ENCODE measurements at regions not wholly inside any gene's neighbourhood (a gene's known extent, or its start where the extent isn't known, plus 50 kb on each side); places are given as distances from the start of the nearest gene placed in this dataset.

- H3K4me1 ChIP-seq (replicated peaks), result no peaks in the 10 kb centered on the region
- no peaks in the 10 kb centered on the region for H3K36me3 ChIP-seq
- H3K9me3 ChIP-seq (replicated peaks), result 0 out of 2 replicates have a peak, but pooled peaks cover 2% of the 10 kb centered on the region
- H3K27me3 ChIP-seq (replicated peaks), result no peaks in the 10 kb centered on the region
- H3K27ac ChIP-seq, result no peak overlapping the region
- H3K4me3 ChIP-seq, result no peak overlapping the region
- DNase-seq (ENCODE audit: low read depth in 1 of 2, low spot score in 2 of 2), result no peak
Observed at GRCh38 chr6:156650896-156651390, 126.2 kb upstream of the ARID1B start.

- H3K27ac ChIP-seq, result no peak overlapping the region
- DNase-seq (ENCODE audit: low read depth in 1 of 2, low spot score in 2 of 2), result no peak
- H3K36me3 ChIP-seq, result no peaks in the 10 kb centered on the region
- 0 out of 2 replicates have a peak, but pooled peaks cover 2% of the 10 kb centered on the region for H3K9me3 ChIP-seq (replicated peaks)
- no peaks in the 10 kb centered on the region for H3K4me1 ChIP-seq (replicated peaks)
- H3K4me3 ChIP-seq, result no peak overlapping the region
- no peaks in the 10 kb centered on the region for H3K27me3 ChIP-seq (replicated peaks)
Observed at GRCh38 chr6:156648616-156649015, 128.6 kb upstream of the ARID1B start.

DNA sequence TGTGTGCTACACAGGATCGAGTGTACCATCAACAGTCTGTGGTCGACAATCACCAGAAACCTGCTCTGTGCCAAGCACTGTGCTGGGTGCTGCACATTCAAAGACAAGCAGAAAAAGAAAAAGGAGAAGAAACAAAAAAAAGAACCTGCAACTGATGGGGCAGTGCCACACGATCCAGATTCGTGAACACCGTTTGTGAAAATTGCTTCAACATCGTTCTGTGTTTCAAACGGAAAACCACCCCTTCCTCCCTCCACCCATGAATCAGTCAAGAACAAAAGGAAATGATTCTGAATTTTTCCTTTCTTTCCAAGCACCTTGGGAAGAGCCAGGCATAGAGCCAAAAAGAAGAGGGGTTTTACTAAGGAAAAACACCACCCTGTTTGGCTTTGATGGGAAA, 129.2 kb upstream of the ARID1B start:
- no peaks in the 10 kb centered on the region for H3K36me3 ChIP-seq
- H3K4me3 ChIP-seq, result no peak overlapping the region
- no peak for DNase-seq (ENCODE audit: low read depth in 1 of 2, low spot score in 2 of 2)
- H3K27me3 ChIP-seq (replicated peaks), result no peaks in the 10 kb centered on the region
- H3K9me3 ChIP-seq (replicated peaks), result 0 out of 2 replicates have a peak, but pooled peaks cover 2% of the 10 kb centered on the region
- no peak overlapping the region for H3K27ac ChIP-seq
- H3K4me1 ChIP-seq (replicated peaks), result no peaks in the 10 kb centered on the region

DNA sequence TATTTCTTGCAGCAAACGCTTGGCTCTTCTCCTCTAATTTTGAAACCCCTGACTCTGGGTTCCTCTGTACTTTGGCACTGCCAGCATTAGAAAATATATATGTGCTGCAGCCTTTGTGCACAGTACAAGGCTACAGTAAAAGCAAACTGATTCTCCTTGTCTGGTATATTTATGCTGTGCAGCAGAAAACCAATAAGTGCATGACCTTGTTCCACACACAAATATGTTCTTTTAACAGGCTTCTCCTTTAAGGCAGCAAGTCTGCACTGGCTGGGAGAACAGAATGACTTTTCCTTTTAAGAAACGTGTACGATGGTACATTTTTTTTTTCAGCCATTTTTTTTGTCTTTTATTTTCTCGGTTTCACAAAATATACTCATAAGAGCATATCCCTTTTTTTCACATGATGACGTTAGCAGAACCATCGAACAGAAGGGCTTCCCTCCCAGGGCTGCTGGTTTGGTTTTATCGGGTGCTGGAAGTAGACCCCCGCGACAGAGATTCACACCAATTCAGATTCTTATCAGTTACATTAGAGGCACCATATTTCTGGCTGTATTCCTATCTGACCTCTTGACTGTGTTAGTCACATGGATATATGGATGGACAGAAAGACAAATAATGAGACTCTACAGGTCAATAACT, 129.9 kb upstream of the ARID1B start:
- Histone ChIP-seq H3K9me3 (replicated peaks) (0 out of 2 replicates have a peak, but pooled peaks cover 2% of the 10 kb centered on the region), H3K27me3 (replicated peaks) (no peaks in the 10 kb centered on the region), H3K36me3 (no peaks in the 10 kb centered on the region), H3K4me3 (no peak overlapping the region), H3K4me1 (replicated peaks) (no peaks in the 10 kb centered on the region), H3K27ac (no peak overlapping the region)
- DNase-seq (ENCODE audit: low read depth in 1 of 2, low spot score in 2 of 2), result no peak

- no peak overlapping the region for H3K27ac ChIP-seq
- H3K9me3 ChIP-seq (replicated peaks), result 0 out of 2 replicates have a peak, but pooled peaks cover 2% of the 10 kb centered on the region
- no peak overlapping the region for H3K4me3 ChIP-seq
- no peak for DNase-seq (ENCODE audit: low read depth in 1 of 2, low spot score in 2 of 2)
- no peaks in the 10 kb centered on the region for H3K4me1 ChIP-seq (replicated peaks)
- no peaks in the 10 kb centered on the region for H3K36me3 ChIP-seq
- H3K27me3 ChIP-seq (replicated peaks), result no peaks in the 10 kb centered on the region
Observed at GRCh38 chr6:156646496-156646895, 130.7 kb upstream of the ARID1B start.

DNA sequence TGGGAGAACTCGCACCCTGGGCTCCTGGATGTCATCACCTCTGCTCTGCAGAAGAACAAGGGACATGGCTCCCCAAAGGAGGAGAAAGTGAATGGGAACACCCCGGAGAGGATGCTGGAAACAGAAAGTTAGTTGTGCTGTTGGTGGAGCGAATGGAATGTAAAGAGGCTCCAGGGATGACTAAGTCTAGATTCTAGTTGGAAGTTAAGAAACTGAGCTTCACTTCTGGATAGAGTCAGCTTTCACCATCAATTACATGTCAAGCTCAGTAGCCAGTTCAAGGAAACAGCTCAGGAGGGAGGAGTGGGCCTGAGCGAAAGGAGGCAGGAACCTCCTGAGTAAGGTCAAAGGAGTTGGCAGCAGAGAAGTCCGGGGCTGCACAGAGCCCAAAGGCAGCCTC, 132.1 kb upstream of the ARID1B start:
- H3K27me3 ChIP-seq (replicated peaks), result no peaks in the 10 kb centered on the region
- no peak for DNase-seq (ENCODE audit: low read depth in 1 of 2, low spot score in 2 of 2)
- no peaks in the 10 kb centered on the region for H3K36me3 ChIP-seq
- 0 out of 2 replicates have a peak, but pooled peaks cover 7% of the 10 kb centered on the region for H3K9me3 ChIP-seq (replicated peaks)
- H3K4me1 ChIP-seq (replicated peaks), result no peaks in the 10 kb centered on the region
- H3K27ac ChIP-seq, result no peak overlapping the region
- no peak overlapping the region for H3K4me3 ChIP-seq

- Histone ChIP-seq H3K27ac (no peak overlapping the region), H3K4me1 (replicated peaks) (no peaks in the 10 kb centered on the region), H3K4me3 (no peak overlapping the region), H3K27me3 (replicated peaks) (no peaks in the 10 kb centered on the region), H3K9me3 (replicated peaks) (0 out of 2 replicates have a peak, but pooled peaks cover 5% of the 10 kb centered on the region), H3K36me3 (no peaks in the 10 kb centered on the region)
- DNase-seq (ENCODE audit: low read depth in 1 of 2, low spot score in 2 of 2), result no peak
Observed at GRCh38 chr6:156639009-156639721, 138.0 kb upstream of the ARID1B start.

DNA sequence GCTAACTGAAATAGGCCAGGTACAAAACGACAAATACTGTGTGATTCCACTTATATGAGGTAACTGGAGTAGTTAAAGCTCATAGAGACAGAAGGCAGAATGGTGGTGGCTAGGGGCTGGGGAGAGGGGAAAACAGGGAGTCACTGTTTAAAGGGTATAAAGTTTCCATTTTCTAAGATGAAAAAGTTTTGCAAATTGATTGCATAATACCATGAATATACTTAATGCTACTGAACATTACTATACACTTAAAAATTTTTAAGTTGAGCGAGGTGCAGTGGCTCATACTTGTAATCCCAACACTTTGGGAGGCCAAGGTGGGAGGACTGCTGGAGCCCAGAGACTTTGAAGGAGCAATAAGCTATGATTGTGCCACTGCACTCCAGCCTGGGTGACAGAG, 138.6 kb upstream of the ARID1B start:
- Histone ChIP-seq H3K27ac (no peak overlapping the region), H3K9me3 (replicated peaks) (0 out of 2 replicates have a peak, but pooled peaks cover 5% of the 10 kb centered on the region), H3K36me3 (no peaks in the 10 kb centered on the region), H3K4me3 (no peak overlapping the region), H3K4me1 (replicated peaks) (no peaks in the 10 kb centered on the region), H3K27me3 (replicated peaks) (no peaks in the 10 kb centered on the region)
- no peak for DNase-seq (ENCODE audit: low read depth in 1 of 2, low spot score in 2 of 2)

DNA sequence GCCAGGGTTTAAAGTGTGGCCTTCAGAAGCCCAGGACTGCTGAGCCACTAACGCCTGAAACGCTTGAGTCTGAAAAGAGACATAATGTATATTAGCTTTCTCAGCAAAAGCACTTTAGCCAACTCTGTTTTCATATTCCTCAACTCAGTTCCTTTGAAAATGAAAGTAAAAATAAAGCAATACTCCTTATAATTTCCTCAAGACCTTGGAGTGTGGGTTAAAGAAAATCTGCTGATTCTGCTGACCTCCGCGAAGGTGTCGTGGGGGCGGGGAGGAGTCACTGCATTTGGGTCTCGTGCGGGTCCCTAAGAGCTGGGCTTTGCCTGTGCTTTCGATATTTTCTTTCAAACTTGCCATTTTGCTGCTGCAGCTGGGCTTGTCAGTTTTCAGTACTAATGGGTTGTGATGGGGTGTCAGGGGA, 142.2 kb upstream of the ARID1B start:
- H3K9me3 ChIP-seq (replicated peaks), result no peaks in the 10 kb centered on the region
- no peak for DNase-seq (ENCODE audit: low read depth in 1 of 2, low spot score in 2 of 2)
- no peak overlapping the region for H3K4me3 ChIP-seq
- no peaks in the 10 kb centered on the region for H3K4me1 ChIP-seq (replicated peaks)
- no peak overlapping the region for H3K27ac ChIP-seq
- no peaks in the 10 kb centered on the region for H3K36me3 ChIP-seq
- no peaks in the 10 kb centered on the region for H3K27me3 ChIP-seq (replicated peaks)

DNA sequence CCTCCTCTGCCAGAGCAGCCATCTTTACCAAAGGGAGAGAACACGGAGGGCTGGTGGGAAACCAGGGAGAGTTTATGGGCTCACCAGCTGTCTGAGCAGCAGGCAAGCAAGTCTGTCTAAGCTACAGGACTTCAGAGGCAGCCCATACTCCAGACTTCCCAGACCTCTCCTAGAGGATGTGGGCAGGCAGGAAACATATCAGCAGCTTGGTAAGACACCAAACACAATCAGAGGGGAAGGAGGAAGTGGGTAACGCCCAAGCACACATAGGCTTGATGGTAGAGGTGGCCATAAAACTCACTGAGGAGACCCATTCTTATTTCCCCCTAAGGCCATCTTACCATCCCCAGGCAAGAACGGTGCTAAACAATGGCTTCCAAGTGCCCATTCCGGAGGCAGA, 143.1 kb upstream of the ARID1B start:
- H3K27ac ChIP-seq, result no peak overlapping the region
- no peaks in the 10 kb centered on the region for H3K4me1 ChIP-seq (replicated peaks)
- H3K27me3 ChIP-seq (replicated peaks), result no peaks in the 10 kb centered on the region
- H3K4me3 ChIP-seq, result no peak overlapping the region
- no peaks in the 10 kb centered on the region for H3K36me3 ChIP-seq
- no peaks in the 10 kb centered on the region for H3K9me3 ChIP-seq (replicated peaks)
- no peak for DNase-seq (ENCODE audit: low read depth in 1 of 2, low spot score in 2 of 2)

DNA sequence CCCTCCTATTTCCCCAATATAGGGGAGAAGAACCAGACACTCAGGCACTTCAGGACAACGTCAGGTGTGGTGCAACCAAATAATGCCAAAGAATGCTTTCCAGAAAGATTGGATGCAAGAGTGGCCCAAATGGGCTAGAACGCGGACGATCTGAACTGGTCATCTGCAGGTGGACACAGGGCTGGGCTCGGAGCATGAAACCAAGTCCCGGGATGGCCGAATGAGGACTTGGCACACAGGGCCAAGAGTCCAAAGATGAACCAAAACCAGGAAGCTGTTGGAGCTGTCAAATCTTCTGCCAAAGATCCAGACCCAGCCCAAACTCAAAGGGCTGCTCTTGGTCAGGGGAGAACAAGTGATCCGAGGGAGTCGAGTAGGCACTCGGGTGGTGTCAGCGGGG, 143.9 kb upstream of the ARID1B start:
- no peak overlapping the region for H3K4me3 ChIP-seq
- H3K9me3 ChIP-seq (replicated peaks), result no peaks in the 10 kb centered on the region
- DNase-seq (ENCODE audit: low read depth in 1 of 2, low spot score in 2 of 2), result no peak
- no peaks in the 10 kb centered on the region for H3K27me3 ChIP-seq (replicated peaks)
- no peak overlapping the region for H3K27ac ChIP-seq
- no peaks in the 10 kb centered on the region for H3K4me1 ChIP-seq (replicated peaks)
- H3K36me3 ChIP-seq, result no peaks in the 10 kb centered on the region

DNA sequence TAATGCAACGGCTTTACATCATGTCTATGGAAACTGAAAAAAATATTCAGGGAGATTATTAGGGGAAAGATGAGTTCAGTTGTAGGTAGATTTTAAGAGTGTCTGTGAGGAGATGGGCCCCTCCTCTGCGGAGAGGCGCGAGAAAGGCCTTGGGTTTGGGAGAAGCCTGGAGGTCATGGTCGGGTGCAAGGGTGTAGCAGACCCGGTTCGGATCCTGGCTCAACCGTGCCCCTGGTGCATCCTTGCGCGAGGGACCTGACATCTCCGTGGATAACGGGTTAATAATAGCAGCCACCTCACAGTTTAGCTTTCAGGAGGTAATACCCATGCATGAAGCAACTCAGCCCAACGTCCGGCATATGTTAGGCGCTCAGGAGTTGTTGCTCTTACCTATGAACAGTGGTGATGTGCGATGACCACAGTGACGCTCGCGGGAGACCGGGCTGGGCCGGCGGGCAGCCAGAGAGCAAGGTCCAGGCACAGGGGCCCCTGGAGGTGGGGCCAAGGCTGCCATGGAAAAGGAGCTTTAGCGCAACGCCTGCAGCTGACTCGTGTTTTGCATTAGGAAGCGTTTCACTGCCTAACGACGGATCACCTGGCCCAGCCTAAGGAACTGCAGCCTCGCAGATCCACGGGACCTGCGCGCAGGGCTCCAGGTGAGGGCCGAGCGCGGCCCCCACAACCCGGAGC, 146.4 kb upstream of the ARID1B start:
- H3K4me3 ChIP-seq, result no peak overlapping the region
- no peaks in the 10 kb centered on the region for H3K4me1 ChIP-seq (replicated peaks)
- DNase-seq (ENCODE audit: low read depth in 1 of 2, low spot score in 2 of 2), result no peak
- H3K27ac ChIP-seq, result no peak overlapping the region
- no peaks in the 10 kb centered on the region for H3K36me3 ChIP-seq
- no peaks in the 10 kb centered on the region for H3K9me3 ChIP-seq (replicated peaks)
- no peaks in the 10 kb centered on the region for H3K27me3 ChIP-seq (replicated peaks)

DNA sequence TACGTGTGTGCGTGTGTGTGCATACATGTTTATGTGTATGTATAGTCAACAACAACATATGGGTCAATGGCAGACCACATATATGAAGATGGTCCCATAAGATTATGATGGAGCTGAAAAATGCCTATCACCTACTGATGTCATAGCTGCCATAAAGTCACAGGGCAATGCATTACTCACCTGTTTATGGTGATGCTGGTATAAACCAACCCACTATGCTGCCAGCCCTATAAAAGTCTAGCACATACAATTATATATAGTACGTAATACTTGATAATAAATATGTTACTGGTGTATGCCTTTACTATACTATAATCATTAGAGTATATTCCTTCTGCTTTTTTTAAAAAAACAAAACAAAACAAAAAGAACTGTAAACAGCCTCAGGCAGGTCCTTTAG, 148.4 kb upstream of the ARID1B start:
- Histone ChIP-seq H3K4me3 (no peak overlapping the region), H3K9me3 (replicated peaks) (no peaks in the 10 kb centered on the region), H3K27ac (no peak overlapping the region), H3K27me3 (replicated peaks) (no peaks in the 10 kb centered on the region), H3K36me3 (no peaks in the 10 kb centered on the region), H3K4me1 (replicated peaks) (no peaks in the 10 kb centered on the region)
- DNase-seq (ENCODE audit: low read depth in 1 of 2, low spot score in 2 of 2), result no peak

DNA sequence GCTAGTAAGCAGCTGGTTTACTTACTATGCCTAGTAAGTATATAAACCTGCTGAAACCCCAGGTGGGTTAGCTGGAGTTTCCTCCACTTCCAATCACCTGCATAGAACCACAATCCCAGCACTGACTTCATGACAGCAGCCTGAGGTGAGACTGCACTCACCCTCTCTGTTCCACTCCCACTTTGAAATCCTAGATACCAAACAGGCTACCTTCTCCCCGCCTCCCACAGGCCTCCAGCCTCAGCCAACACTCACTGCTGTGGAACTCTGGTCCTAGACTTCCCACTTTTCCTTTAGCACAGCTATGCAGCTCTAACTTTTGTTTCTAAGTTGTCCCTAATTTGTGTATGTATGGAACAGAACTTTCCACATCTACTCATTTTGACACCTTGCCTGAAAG, 149.7 kb upstream of the ARID1B start:
- Histone ChIP-seq H3K27me3 (replicated peaks) (no peaks in the 10 kb centered on the region), H3K4me3 (no peak overlapping the region), H3K4me1 (replicated peaks) (no peaks in the 10 kb centered on the region), H3K36me3 (no peaks in the 10 kb centered on the region), H3K9me3 (replicated peaks) (no peaks in the 10 kb centered on the region), H3K27ac (no peak overlapping the region)
- DNase-seq (ENCODE audit: low read depth in 1 of 2, low spot score in 2 of 2), result no peak

Measured in SJSA1 (cell line).